GM12874 (cell line): ENCODE measurements at regions not wholly inside any gene's neighbourhood (a gene's known extent, or its start where the extent isn't known, plus 50 kb on each side); places are given as distances from the start of the nearest gene placed in this dataset.

Experiments used
- TF ChIP-seq, protein P1 (sequence below): IDR thresholded peaks from 2 replicates; pipeline ENCODE4 v1.5.1; 2011; ENCODE audit warnings: low read depth, mild to moderate bottlenecking, control low read depth, low read length, moderate library complexity; ENCODE audit not compliant: insufficient read depth

DNA sequence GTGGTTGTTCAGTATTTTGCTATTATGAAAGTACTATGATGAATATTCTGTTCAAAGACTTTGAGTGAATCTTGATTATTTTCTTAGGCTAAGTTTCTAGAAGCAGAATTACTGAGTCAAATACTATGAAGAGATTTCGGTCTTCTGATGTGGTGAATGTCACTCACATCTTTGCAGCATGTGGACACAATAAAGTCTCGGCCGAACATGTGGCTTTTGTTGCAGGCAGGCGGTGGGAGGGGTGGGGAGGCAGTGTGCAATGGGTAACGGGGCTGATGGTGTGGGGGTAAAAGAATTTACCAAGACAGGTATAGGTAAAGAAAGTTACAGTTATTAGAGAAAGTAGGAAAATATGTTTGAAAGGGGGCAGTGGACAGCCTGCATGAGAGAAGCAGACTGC lies 156.4 kb upstream of the DTNBP1 start:
- TF ChIP-seq, protein P1, sequence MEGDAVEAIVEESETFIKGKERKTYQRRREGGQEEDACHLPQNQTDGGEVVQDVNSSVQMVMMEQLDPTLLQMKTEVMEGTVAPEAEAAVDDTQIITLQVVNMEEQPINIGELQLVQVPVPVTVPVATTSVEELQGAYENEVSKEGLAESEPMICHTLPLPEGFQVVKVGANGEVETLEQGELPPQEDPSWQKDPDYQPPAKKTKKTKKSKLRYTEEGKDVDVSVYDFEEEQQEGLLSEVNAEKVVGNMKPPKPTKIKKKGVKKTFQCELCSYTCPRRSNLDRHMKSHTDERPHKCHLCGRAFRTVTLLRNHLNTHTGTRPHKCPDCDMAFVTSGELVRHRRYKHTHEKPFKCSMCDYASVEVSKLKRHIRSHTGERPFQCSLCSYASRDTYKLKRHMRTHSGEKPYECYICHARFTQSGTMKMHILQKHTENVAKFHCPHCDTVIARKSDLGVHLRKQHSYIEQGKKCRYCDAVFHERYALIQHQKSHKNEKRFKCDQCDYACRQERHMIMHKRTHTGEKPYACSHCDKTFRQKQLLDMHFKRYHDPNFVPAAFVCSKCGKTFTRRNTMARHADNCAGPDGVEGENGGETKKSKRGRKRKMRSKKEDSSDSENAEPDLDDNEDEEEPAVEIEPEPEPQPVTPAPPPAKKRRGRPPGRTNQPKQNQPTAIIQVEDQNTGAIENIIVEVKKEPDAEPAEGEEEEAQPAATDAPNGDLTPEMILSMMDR: no peak

DNA sequence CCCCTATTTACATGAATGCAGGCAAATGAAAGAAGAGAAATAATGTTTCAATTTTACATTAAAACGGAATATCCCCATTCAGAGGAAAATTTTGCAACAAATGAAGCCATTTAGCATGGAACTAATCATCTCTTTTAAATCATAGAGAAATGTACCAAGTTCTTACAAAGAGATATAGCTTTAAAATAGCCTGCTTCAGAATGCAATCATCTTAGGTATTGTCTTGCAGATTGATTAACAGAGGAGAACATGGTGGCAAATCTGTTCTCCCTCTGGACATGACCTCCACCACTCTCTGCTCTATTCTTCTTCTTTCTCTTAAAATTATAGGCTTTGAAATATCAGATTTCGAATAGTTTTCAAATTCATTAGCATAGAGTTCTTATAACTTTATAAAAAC lies 155.7 kb upstream of the DTNBP1 start:
- TF ChIP-seq, protein P1: no peak

- TF ChIP-seq, protein P1: no peak
These were observed 155.2 kb upstream of the DTNBP1 start for GRCh38 chr6:15818044-15818443.

GRCh38 chr6:15817100-15817499 lies 154.3 kb upstream of the DTNBP1 start:
- TF ChIP-seq, protein P1: no peak

GRCh38 chr6:15816661-15817060 lies 153.8 kb upstream of the DTNBP1 start:
- TF ChIP-seq, protein P1: no peak

GRCh38 chr6:15811107-15811506 lies 148.3 kb upstream of the DTNBP1 start:
- TF ChIP-seq, protein P1: no peak

- TF ChIP-seq, protein P1: no peak
These were observed 147.8 kb upstream of the DTNBP1 start for GRCh38 chr6:15810618-15811017.

DNA sequence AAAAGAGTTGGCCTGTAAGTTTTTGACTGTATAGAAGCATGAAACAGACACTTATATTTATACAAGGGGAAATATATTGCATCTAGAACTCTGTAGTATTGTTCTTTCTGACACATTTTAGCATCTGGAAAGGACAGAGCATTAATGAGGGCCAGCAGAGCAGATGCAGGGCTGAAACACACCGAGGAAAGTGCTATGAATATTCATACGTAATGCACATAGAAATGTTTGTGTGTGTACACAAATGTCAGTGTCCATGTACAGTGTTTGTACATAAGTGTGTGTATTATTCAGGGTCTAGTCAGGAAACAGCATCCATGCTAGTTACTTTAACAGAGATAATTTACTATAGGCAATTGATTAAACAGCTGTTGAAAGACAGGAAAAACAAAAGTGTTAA lies 146.5 kb upstream of the DTNBP1 start:
- TF ChIP-seq, protein P1: no peak
